B cell (primary cell): ENCODE measurements at regions not wholly inside any gene's neighbourhood (a gene's known extent, or its start where the extent isn't known, plus 50 kb on each side); places are given as distances from the start of the nearest gene placed in this dataset.

Source experiments
- ATAC-seq: fragments of 200-7000 bp; cut with Tn5 transposase; one replicate; pipeline ENCODE4 v1.10.0; 2021; ENCODE audit warnings: low read depth, mild to moderate bottlenecking, moderate number of reproducible peaks, moderate library complexity
- CTCF ChIA-PET: fragments of 350-600 bp; sonication (Branson Sonifier 250); formaldehyde crosslinking; loops from one replicate; lab custom pipeline; 2021; ENCODE audit warnings: antibody characterized with exemption, inconsistent platforms; lab: Charles Lee
- POLR2A ChIA-PET: fragments of 350-600 bp; sonication (Branson Sonifier 250); formaldehyde crosslinking; loops from one replicate; lab custom pipeline; 2021; ENCODE audit warnings: antibody characterized with exemption; lab: Charles Lee
- DNase-seq: peaks from one replicate; pipeline ENCODE4 v3.0.0; 2013
- H2AFZ ChIP-seq: 2 replicates; pipeline ENCODE4 v1.6.1; 2012; ENCODE audit warnings: mild to moderate bottlenecking, low read depth, low read length; ENCODE audit not compliant: insufficient read depth, poor library complexity, severe bottlenecking
- H3K27ac ChIP-seq, 2 donors: 1 replicate in 1 of 2; 2 replicates in 1 of 2; pipeline ENCODE4 v1.5.1; 2012 to 2013; ENCODE audit warnings: low read length in 2 of 2, mild to moderate bottlenecking in 2 of 2, moderate library complexity in 1 of 2
- H3K27me3 ChIP-seq, 4 experiments: fragments of 200-600 bp in 1 of 4; sonication (generic) in 1 of 4; replicated peaks in 1 of 4; 1 replicate in 2 of 4; 2 replicates in 2 of 4; pipeline versions ENCODE4 v1.6.1 to v1.7.0; 2013 to 2016; ENCODE audit warnings: low read length in 3 of 4, mild to moderate bottlenecking in 2 of 4, mixed read lengths in 1 of 4, moderate library complexity in 1 of 4; ENCODE audit not compliant: insufficient read depth in 4 of 4, control insufficient read depth in 3 of 4; ENCODE audit errors: control extremely low read depth in 1 of 4
- H3K36me3 ChIP-seq, 2 experiments: replicated peaks in 1 of 2; 1 replicate in 1 of 2; 2 replicates in 1 of 2; pipeline versions ENCODE4 v1.6.1 to v1.7.1; 2013; ENCODE audit warnings: low read length in 1 of 2; ENCODE audit not compliant: insufficient read depth in 2 of 2, control insufficient read depth in 1 of 2; ENCODE audit errors: control extremely low read depth in 1 of 2, extremely low read depth in 1 of 2
- H3K4me1 ChIP-seq, 2 donors: fragments of 200-600 bp in 1 of 2; sonication (generic) in 1 of 2; 1 replicate in 1 of 2; 2 replicates in 1 of 2; pipeline versions ENCODE4 v1.5.1 to v1.6.1; 2013 to 2017; ENCODE audit warnings: low read length in 2 of 2; ENCODE audit not compliant: control insufficient read depth in 2 of 2, insufficient read depth in 2 of 2
- H3K4me2 ChIP-seq: replicated peaks from 2 replicates; pipeline ENCODE3; 2012; ENCODE audit warnings: mild to moderate bottlenecking, low read depth, low read length; ENCODE audit not compliant: poor library complexity, severe bottlenecking
- H3K4me3 ChIP-seq, 5 experiments: fragments of 200-600 bp in 1 of 5; sonication (generic) in 1 of 5; 1 replicate in 3 of 5; 2 replicates in 2 of 5; pipeline versions ENCODE4 v1.5.1 to v1.7.0; 2011 to 2016; ENCODE audit warnings: low read length in 4 of 5, mild to moderate bottlenecking in 4 of 5, low read depth in 2 of 5, control low read depth in 1 of 5, moderate library complexity in 1 of 5; ENCODE audit not compliant: insufficient read depth in 1 of 5; ENCODE audit errors: control extremely low read depth in 1 of 5, extremely low read depth in 1 of 5
- H3K79me2 ChIP-seq: fragments of 200-600 bp; sonication (generic); one replicate; pipeline ENCODE4 v1.6.0; 2016; ENCODE audit warnings: low read length; ENCODE audit not compliant: control insufficient read depth, insufficient read depth
- H3K9ac ChIP-seq: fragments of 200-600 bp; sonication (generic); 2 replicates; pipeline ENCODE4 v1.6.1; 2017; ENCODE audit warnings: mild to moderate bottlenecking, low read length, moderate library complexity
- H3K9me3 ChIP-seq, 3 donors: one replicate each; pipeline versions ENCODE4 v1.6.1 to v1.7.1; 2013; ENCODE audit warnings: low read length in 2 of 3; ENCODE audit not compliant: control insufficient read depth in 2 of 3, insufficient read depth in 1 of 3; ENCODE audit errors: control extremely low read depth in 1 of 3
- H4K20me1 ChIP-seq: 2 replicates; pipeline ENCODE4 v1.6.0; 2012; ENCODE audit warnings: mild to moderate bottlenecking, low read length; ENCODE audit not compliant: insufficient read depth, control insufficient read depth, poor library complexity, severe bottlenecking
- H3K27ac Mint-ChIP-seq: one replicate; pipeline ENCODE4 v1.8.0; 2021; ENCODE audit warnings: mixed read lengths
- H3K27me3 Mint-ChIP-seq: one replicate; pipeline ENCODE4 v1.8.0; 2021; ENCODE audit warnings: mixed read lengths
- H3K4me1 Mint-ChIP-seq: one replicate; pipeline ENCODE4 v1.8.0; 2021; ENCODE audit warnings: mixed read lengths
- H3K4me3 Mint-ChIP-seq: one replicate; pipeline ENCODE4 v1.8.0; 2021; ENCODE audit warnings: mixed read lengths
- H3K9me3 Mint-ChIP-seq: one replicate; pipeline ENCODE4 v1.8.0; 2022; ENCODE audit warnings: mixed read lengths; ENCODE audit not compliant: insufficient read depth
- CTCF ChIP-seq: fragments of 200-600 bp; IDR thresholded peaks from one replicate; pipeline ENCODE4 v1.8.0; 2022; ENCODE audit warnings: antibody characterized with exemption, mild to moderate bottlenecking
- EZH2 ChIP-seq: IDR thresholded peaks from 2 replicates; pipeline ENCODE4 v1.6.1; 2012; ENCODE audit warnings: borderline replicate concordance, low read depth, mild to moderate bottlenecking, moderate library complexity, low read length; ENCODE audit not compliant: insufficient read depth, poor library complexity, severe bottlenecking
- WGBS: methylation state at CpG from one replicate; pipeline ENCODE4 v1.1.5; 2013; ENCODE audit warnings: missing lambda C conversion rate; ENCODE audit not compliant: insufficient coverage; 5-methylcytosine and 5-hydroxymethylcytosine counted together
- intact Hi-C: fragments of 100-400 bp; cut with micrococcal nuclease; formaldehyde crosslinking; loops from one replicate; pipeline ENCODE4 v1.10.0; 2022

GRCh38 chrX:113833096-113834055, 750.5 kb upstream of the HTR2C start:
- POLR2A ChIA-PET, result no interaction called here

More at GRCh38 chrX:113833096-113834055, 750.5 kb upstream of the HTR2C start:
- ATAC-seq (no peak), DNase-seq (no peak)
- no peak overlapping the region for H3K27ac ChIP-seq
- no peaks in the 10 kb centered on the region for H4K20me1 ChIP-seq
- CTCF ChIA-PET, result no interaction called here
- no peaks in the 10 kb centered on the region for H3K4me1 ChIP-seq
- intact Hi-C loops, result no loop called here
- H3K79me2 ChIP-seq, result no peaks in the 10 kb centered on the region
- H3K4me2 ChIP-seq, result no peak overlapping the region
- no peaks in the 10 kb centered on the region for H3K9me3 Mint-ChIP-seq
- no peak overlapping the region for H3K27ac Mint-ChIP-seq
- H3K4me1 Mint-ChIP-seq, result peaks cover 2% of the 10 kb centered on the region
- H3K4me3 ChIP-seq, result no peak overlapping the region
- no peaks in the 10 kb centered on the region for H3K27me3 Mint-ChIP-seq
- no peaks in the 10 kb centered on the region for H3K36me3 ChIP-seq
- H3K9ac ChIP-seq, result no peak overlapping the region
- H3K4me3 Mint-ChIP-seq, result no peak overlapping the region
- WGBS, result 89% methylated on average over 4 of the region's 8 CpGs
- H3K9me3 ChIP-seq, result no peaks in the 10 kb centered on the region
- no peaks in the 10 kb centered on the region for H3K27me3 ChIP-seq
- no peak overlapping the region for H2AFZ ChIP-seq
- no peak for TF ChIP-seq CTCF
- TF ChIP-seq EZH2, result no peak
